ENCODE measurements at regions not wholly inside any gene's neighbourhood (a gene's known extent, or its start where the extent isn't known, plus 50 kb on each side); places are given as distances from the start of the nearest gene placed in this dataset.

DNA sequence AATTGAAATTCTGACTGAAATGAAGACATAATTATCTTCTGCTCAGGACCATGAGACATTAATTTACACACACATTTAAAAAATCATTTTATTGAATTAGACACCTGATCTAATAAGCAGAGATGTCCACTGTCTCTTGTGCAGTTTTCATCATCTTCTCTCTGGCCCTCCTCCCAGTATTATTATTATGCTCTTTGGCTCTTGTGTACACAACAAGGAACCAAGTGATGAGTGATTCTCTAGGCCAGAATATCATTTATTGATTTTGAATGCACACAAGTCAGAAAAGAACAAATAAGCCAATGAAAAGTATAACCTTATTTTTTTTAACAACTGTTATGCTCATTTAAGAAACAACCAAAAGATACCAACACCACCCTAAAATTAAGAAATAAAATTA, 244.7 kb upstream of the KRR1 start:
- no peaks in the 10 kb centered on the region for H3K36me3 ChIP-seq
- H3K9ac ChIP-seq, result no peak overlapping the region
- H3K27me3 ChIP-seq, result no peaks in the 10 kb centered on the region
- H3K27ac ChIP-seq, result no peak overlapping the region
- no peak overlapping the region for H3K4me3 Mint-ChIP-seq
- H3K79me2 ChIP-seq (ENCODE audit: low read depth), result no peaks in the 10 kb centered on the region
- no peak for DNase-seq (ENCODE audit: low spot score)
- no peaks in the 10 kb centered on the region for H3K9me3 ChIP-seq (ENCODE audit: low read depth)
- no peak overlapping the region for H3K27ac Mint-ChIP-seq
- no peaks in the 10 kb centered on the region for H4K20me1 ChIP-seq (ENCODE audit: low read depth)
- no peaks in the 10 kb centered on the region for H3F3A ChIP-seq (ENCODE audit: low read depth)
- H3K9me3 Mint-ChIP-seq, result no peaks in the 10 kb centered on the region
- H3K4me1 ChIP-seq, result no peaks in the 10 kb centered on the region
- no peak overlapping the region for H2AFZ ChIP-seq (replicated peaks)
- H3K4me2 ChIP-seq, result no peak overlapping the region
- peaks cover 2% of the 10 kb centered on the region for H3K27me3 Mint-ChIP-seq (ENCODE audit: insufficient read depth, low read depth)
- no peaks in the 10 kb centered on the region for H3K36me3 Mint-ChIP-seq
- TF ChIP-seq EZH2 (IDR thresholded peaks at IDR 0.05) (no peak), EZH2phosphoT487 (IDR thresholded peaks at IDR 0.05) (no peak), CTCF (IDR thresholded peaks at IDR 0.05) (no peak)
- no peak overlapping the region for H3K4me3 ChIP-seq
- H3K4me1 Mint-ChIP-seq, result no peaks in the 10 kb centered on the region

DNA sequence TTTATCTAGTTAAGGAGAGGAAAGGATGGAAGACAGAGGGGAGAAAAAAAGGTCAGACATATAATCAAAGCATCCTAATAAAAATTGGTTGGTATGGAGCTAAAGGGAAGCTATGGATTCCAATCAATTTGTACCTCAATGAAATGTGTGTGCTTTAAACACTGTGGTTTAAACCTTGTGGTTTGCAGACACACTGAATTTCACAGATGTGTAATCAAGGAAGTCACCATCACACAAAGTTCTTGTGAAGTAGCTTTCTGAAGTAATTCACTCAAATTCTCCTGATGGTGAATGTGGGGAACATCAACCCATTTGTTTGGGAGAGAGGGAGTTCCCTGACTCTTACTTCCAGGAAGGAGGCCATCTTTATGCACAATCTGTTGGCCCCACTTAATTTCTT, 243.3 kb upstream of the KRR1 start:
- no peak for DNase-seq (ENCODE audit: low spot score)
- Mint-ChIP-seq H3K9me3 (no peaks in the 10 kb centered on the region), H3K27ac (no peak overlapping the region), H3K4me3 (no peak overlapping the region), H3K36me3 (no peaks in the 10 kb centered on the region), H3K4me1 (no peaks in the 10 kb centered on the region), H3K27me3 (ENCODE audit: insufficient read depth, low read depth) (peaks cover 2% of the 10 kb centered on the region)
- no peaks in the 10 kb centered on the region for H3K27me3 ChIP-seq
- no peaks in the 10 kb centered on the region for H3K79me2 ChIP-seq (ENCODE audit: low read depth)
- H3K36me3 ChIP-seq, result no peaks in the 10 kb centered on the region
- no peaks in the 10 kb centered on the region for H3K9me3 ChIP-seq (ENCODE audit: low read depth)
- no peak overlapping the region for H3K9ac ChIP-seq
- no peaks in the 10 kb centered on the region for H4K20me1 ChIP-seq (ENCODE audit: low read depth)
- no peak overlapping the region for H3K27ac ChIP-seq
- H3F3A ChIP-seq (ENCODE audit: low read depth), result no peaks in the 10 kb centered on the region
- H2AFZ ChIP-seq (replicated peaks), result peak overlapping the region; percentile 51
- no peaks in the 10 kb centered on the region for H3K4me1 ChIP-seq
- H3K4me3 ChIP-seq, result no peak overlapping the region
- no peak for TF ChIP-seq EZH2phosphoT487 (IDR thresholded peaks at IDR 0.05)
- TF ChIP-seq EZH2 (IDR thresholded peaks at IDR 0.05), result no peak
- no peak for TF ChIP-seq CTCF (IDR thresholded peaks at IDR 0.05)
- no peak overlapping the region for H3K4me2 ChIP-seq

- DNase-seq (ENCODE audit: low spot score), result no peak
- TF ChIP-seq CTCF (IDR thresholded peaks at IDR 0.05) (no peak), EZH2phosphoT487 (IDR thresholded peaks at IDR 0.05) (no peak), EZH2 (IDR thresholded peaks at IDR 0.05) (no peak)
- H3K27ac ChIP-seq, result no peak overlapping the region
- peaks cover 2% of the 10 kb centered on the region for H3K27me3 Mint-ChIP-seq (ENCODE audit: insufficient read depth, low read depth)
- H3F3A ChIP-seq (ENCODE audit: low read depth), result no peaks in the 10 kb centered on the region
- H3K4me1 Mint-ChIP-seq, result no peaks in the 10 kb centered on the region
- H3K36me3 ChIP-seq, result no peaks in the 10 kb centered on the region
- H3K4me3 ChIP-seq, result no peak overlapping the region
- H3K9me3 Mint-ChIP-seq, result no peaks in the 10 kb centered on the region
- H3K27ac Mint-ChIP-seq, result no peak overlapping the region
- no peaks in the 10 kb centered on the region for H4K20me1 ChIP-seq (ENCODE audit: low read depth)
- no peak overlapping the region for H2AFZ ChIP-seq (replicated peaks)
- H3K9ac ChIP-seq, result no peak overlapping the region
- no peaks in the 10 kb centered on the region for H3K4me1 ChIP-seq
- H3K36me3 Mint-ChIP-seq, result no peaks in the 10 kb centered on the region
- no peak overlapping the region for H3K4me2 ChIP-seq
- no peaks in the 10 kb centered on the region for H3K9me3 ChIP-seq (ENCODE audit: low read depth)
- no peak overlapping the region for H3K4me3 Mint-ChIP-seq
- H3K79me2 ChIP-seq (ENCODE audit: low read depth), result no peaks in the 10 kb centered on the region
- H3K27me3 ChIP-seq, result no peaks in the 10 kb centered on the region
These were observed 242.7 kb upstream of the KRR1 start for GRCh38 chr12:75754141-75754540.
